Keratinocyte (primary cell): ENCODE measurements at regions not wholly inside any gene's neighbourhood (a gene's known extent, or its start where the extent isn't known, plus 50 kb on each side); places are given as distances from the start of the nearest gene placed in this dataset.

Experiments used
- EZH2 ChIP-seq: IDR thresholded peaks from one replicate; pipeline ENCODE4 v1.6.1; 2012; ENCODE audit warnings: inconsistent platforms, mild to moderate bottlenecking, low read length, moderate library complexity
- TF ChIP-seq, protein P1 (sequence below), 3 experiments: IDR thresholded peaks in 1 of 3; conservative IDR thresholded peaks in 1 of 3; optimal IDR thresholded peaks in 1 of 3; 2 replicates in 2 of 3; 3 replicates in 1 of 3; pipeline versions ENCODE3 to v1.5.1; 2011; ENCODE audit warnings: low read length in 3 of 3, mild to moderate bottlenecking in 3 of 3, moderate library complexity in 2 of 3, control low read depth in 1 of 3, inconsistent platforms in 1 of 3; ENCODE audit not compliant: insufficient read depth in 2 of 3; ENCODE audit errors: extremely low read depth in 1 of 3

DNA sequence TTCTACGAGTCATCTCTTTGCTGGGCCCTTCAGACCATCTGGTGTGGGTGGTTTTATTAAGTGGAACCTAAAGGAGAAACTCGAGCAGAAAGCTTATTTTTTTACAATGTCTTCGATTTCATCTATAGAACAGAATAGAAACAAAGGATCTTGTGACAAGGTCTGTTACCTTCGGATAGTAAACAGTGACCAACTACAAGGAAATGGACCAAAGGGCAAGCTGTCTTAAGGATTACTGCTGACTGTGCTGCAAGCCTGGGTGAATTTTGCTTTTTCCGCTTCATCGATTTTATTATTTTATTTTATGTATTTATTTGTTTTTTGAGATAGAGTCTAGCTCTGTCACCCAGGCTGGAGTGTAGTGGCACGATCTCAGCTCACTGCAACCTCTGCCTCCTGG lies 348.9 kb upstream of the ERCC4 start:
- TF ChIP-seq, protein P1, sequence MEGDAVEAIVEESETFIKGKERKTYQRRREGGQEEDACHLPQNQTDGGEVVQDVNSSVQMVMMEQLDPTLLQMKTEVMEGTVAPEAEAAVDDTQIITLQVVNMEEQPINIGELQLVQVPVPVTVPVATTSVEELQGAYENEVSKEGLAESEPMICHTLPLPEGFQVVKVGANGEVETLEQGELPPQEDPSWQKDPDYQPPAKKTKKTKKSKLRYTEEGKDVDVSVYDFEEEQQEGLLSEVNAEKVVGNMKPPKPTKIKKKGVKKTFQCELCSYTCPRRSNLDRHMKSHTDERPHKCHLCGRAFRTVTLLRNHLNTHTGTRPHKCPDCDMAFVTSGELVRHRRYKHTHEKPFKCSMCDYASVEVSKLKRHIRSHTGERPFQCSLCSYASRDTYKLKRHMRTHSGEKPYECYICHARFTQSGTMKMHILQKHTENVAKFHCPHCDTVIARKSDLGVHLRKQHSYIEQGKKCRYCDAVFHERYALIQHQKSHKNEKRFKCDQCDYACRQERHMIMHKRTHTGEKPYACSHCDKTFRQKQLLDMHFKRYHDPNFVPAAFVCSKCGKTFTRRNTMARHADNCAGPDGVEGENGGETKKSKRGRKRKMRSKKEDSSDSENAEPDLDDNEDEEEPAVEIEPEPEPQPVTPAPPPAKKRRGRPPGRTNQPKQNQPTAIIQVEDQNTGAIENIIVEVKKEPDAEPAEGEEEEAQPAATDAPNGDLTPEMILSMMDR (optimal IDR thresholded peaks at IDR 0.05 in 1 of 3, IDR thresholded peaks at IDR 0.05 in 1 of 3, conservative IDR thresholded peaks at IDR 0.05 in 1 of 3; ENCODE audit: extremely low read depth in 1 of 3, insufficient read depth in 2 of 3, low read length in 3 of 3): no peak
- no peak for TF ChIP-seq EZH2
